Hepatocyte (in vitro differentiated cells): ENCODE measurements at regions not wholly inside any gene's neighbourhood (a gene's known extent, or its start where the extent isn't known, plus 50 kb on each side); places are given as distances from the start of the nearest gene placed in this dataset.

Experiments
- EZH2 ChIP-seq: fragments of 200-600 bp; sonication (generic); IDR thresholded peaks from 2 replicates; pipeline ENCODE4 v1.6.1; 2016; ENCODE audit warnings: antibody characterized with exemption, mild to moderate bottlenecking, borderline replicate concordance
- TF ChIP-seq, protein P1 (sequence below): fragments of 200-600 bp; sonication (generic); IDR thresholded peaks from 2 replicates; pipeline ENCODE4 v1.5.1; 2016; ENCODE audit warnings: antibody characterized with exemption, mild to moderate bottlenecking; ENCODE audit not compliant: poor library complexity

DNA sequence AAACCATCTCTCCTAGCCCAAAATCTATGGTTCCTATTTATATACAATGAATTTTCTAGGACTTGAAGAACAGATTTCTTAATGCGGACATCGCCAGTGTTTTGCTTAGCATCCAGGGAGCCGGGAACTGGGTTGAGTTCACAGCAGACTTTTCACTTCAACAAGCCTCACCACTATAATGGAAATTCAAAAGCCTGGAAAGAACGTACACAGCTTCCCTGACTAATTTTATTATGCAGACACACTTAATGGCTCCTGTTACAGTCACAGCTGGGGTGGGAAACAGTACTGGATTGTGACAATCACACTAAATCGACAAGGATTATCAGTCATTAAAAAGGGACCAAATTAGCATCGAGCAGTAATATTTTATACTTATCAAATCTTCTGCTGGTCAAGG, 129.2 kb upstream of the BNIP2 start:
- TF ChIP-seq, protein P1, sequence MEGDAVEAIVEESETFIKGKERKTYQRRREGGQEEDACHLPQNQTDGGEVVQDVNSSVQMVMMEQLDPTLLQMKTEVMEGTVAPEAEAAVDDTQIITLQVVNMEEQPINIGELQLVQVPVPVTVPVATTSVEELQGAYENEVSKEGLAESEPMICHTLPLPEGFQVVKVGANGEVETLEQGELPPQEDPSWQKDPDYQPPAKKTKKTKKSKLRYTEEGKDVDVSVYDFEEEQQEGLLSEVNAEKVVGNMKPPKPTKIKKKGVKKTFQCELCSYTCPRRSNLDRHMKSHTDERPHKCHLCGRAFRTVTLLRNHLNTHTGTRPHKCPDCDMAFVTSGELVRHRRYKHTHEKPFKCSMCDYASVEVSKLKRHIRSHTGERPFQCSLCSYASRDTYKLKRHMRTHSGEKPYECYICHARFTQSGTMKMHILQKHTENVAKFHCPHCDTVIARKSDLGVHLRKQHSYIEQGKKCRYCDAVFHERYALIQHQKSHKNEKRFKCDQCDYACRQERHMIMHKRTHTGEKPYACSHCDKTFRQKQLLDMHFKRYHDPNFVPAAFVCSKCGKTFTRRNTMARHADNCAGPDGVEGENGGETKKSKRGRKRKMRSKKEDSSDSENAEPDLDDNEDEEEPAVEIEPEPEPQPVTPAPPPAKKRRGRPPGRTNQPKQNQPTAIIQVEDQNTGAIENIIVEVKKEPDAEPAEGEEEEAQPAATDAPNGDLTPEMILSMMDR = no peak
- TF ChIP-seq EZH2 = no peak
